ELF-1 (cell line): ENCODE measurements at regions not wholly inside any gene's neighbourhood (a gene's known extent, or its start where the extent isn't known, plus 50 kb on each side); places are given as distances from the start of the nearest gene placed in this dataset.
"Not testable (repeated sequence)": the region's sequence is repeated elsewhere in the genome, so short reads cannot be mapped to it uniquely, and the experiment has no call there.

ENCODE experiments used
- DNase-seq: peaks from one replicate; pipeline ENCODE4 v3.0.0-alpha.2; 2016; ENCODE audit warnings: low read depth, low spot score

DNA sequence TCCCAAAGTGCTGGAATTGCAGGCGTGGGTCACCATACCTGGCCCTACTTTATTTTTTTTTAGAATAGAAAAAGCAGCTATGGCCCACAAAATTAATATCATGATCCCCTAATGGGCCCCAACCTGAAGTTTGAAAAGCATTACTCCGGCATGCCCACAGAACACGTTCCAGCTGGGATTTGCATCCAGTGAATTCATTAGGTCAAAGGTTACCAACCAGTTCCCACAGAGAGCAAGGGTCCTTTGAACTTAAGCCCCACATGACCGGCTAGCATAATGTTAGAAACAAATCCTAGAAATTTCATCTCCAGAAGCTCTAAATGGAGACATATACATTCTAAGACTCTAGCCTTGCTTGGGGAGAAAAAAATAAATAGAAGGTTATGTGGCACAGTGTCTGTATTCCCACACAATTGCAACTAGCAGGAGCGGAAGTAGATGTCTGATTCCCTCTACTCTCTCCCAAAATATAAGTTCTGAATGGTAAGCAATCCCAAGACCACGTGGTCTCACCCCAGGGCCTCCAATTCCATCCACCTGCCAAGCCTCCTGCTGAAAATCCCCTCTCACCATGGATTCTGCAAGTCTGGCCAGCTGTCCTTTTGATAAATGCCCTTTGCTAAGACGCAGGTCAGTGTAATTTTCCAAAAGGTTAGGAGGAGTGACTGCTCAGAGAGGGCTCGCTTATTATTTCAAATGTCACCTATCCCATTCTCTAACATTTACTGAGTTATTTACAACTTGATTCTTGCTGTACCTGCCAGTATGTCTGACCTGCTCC lies 395.8 kb downstream of the NPIPA8 start:
- no peak for DNase-seq

DNA sequence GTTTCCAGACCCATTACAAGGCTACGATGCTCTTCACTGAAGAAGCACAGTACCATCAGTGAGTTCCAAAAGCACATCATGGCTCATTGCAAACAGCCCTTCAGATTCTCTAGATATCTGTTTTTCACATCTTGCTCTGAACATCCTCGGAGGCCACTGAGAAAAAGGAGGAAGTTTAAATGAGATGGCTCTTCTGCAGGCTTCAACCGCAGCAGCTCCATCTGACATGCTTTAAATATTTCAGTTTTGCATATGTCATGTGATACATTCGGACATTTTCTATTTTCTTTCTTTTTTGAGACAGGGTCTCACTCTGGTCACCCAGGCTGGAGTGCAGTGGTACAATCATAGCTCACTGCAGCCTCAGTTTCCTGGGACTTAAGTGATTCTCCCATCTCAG lies 396.8 kb downstream of the NPIPA8 start:
- DNase-seq: no peak

DNA sequence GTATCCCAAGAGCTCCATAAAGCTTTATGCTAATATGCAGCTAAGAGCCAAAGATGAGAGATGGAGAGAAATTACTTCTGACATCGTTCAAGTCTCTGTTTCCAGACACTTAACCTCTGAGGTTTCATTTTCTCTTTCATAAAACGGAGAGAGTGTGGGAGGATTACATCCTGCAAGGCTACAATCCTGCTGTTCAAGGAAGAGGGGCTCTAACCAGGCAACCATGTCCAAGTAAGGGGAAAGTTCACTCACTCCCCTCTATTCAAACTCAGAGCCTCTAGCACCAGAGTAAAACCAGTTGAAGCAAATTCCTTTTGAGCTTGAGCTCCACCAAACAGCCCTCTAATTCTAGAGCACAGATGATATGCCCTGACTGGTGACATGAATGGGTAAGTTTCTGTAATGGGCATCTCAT lies 397.4 kb downstream of the NPIPA8 start:
- DNase-seq: no peak

DNA sequence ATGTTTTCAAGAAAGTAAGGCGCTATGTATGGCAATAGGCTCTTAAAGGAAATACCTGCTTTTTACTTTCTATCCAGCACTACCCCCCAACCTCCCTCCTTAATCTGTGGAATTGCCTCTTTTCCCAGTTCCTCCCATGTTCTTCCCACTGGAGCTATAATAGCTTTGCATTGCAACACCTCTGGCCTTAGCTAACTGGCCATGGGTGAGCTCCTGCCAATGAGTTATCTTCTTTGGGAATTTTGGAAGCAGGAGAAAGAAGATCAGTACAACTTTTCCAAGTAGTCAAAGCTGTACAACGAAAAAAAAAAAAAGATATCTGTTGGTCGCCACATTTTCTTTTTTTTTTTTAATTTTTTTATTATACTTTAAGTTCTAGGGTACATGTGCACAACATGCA lies 398.0 kb downstream of the NPIPA8 start:
- no peak for DNase-seq

DNA sequence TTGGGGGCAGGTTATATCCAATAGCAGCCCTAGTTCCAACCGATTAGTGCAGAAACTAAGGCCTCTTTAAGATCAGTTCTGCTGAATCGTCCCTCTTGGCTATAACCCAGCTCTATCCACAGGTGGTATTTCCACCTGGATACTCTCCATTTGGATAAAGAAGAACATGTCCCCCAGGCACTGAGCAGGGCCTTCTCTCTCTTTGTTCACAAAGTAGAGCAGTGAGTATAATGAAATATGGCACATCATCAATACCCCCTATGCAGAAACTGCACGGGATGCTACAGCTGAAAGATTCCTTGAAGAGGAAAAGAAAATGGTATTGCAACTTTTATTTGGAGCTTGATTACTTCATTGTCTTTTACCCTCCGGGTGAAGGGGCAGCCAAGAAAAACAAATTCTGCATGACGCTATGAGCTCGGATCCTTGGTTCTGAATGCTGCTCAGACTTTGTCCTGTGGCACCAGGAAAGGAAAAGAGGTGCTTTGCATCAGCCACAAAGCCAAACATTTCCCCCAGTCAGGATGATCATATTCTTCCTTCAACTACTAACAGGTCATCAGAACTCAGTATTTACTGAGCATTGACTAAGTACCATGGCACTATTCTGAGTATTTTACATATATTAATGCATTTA lies 399.7 kb downstream of the NPIPA8 start:
- no peak for DNase-seq

DNA sequence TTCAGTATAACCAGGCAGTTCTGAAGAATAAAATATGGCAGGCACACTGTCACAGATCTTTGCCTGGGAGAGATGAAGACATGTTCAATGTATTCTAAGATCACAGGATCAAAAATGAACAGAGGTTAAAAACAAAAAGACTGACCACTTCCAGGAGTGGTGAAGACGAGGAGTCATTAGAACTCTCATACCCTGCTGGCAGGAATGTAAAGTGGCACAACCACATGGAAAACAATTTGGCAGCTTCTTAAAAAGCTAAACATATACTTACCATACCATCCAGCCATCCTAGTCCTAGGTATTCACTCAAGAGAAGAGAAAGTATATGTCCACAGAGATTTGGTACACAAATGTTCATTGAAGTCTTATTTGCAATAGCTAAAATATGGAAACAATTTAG lies 406.3 kb downstream of the NPIPA8 start:
- DNase-seq: no peak

DNA sequence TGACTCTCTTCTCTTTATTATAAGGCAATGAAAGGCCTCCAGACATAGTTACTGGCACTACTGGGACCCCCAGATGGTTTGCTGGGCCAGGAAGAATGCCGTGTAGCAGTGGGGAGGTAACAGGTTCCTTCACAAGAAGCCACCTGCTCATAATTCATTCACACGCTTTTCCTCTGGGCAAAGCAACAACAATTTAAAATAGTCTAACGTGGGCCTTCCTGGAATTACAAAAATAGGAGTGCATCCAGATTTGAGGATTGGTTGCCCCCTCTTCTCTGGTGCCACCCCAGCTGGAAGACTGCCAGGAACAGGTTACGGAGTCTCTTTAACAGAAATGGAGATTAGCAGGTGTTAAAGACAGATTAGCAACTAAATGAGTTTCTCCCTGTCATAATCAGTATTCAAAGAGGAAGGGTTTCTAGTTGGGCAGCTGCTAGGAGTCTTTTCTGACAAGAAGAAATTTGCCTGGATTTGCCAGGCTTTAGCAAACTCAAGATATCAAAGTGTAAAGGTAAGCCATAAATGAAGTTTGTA lies 409.6 kb downstream of the NPIPA8 start:
- no peak for DNase-seq

DNA sequence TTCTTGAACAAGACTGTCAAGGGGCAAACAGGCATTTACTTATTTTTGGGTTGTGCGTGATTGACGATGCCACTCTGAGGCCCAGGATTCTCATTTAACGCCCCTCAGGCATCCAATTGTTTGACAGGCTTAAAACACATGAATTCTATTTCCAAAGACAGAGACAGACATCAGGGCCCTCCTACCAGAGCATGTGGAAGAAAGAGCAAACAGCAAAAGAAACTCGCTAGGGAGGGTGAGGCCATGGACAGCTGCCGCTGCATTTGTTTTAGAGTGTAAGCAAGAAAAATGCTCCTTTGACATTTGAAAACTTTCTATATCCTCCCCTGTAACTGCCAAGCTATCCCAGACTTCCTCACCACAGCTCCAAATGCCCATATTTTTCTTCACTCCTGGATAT lies 410.1 kb downstream of the NPIPA8 start:
- DNase-seq: no peak

DNA sequence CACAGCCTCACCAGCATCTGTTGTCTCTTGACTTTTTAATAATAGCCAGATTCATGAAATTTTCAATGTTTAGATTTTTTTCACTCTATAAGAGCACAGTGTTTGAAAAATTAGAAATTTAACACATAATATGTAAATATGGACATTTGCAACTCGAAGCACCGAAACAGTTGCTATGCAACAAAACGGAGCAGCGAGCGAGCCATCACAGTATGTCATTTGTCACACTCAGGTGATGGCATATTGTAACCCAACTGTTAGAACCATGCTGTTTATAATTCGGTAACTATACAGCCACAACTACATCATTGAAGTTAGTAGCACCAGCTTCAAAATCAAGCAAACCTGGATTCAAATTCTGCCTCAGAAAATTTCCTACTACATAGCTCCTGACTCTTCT lies 410.8 kb downstream of the NPIPA8 start:
- no peak for DNase-seq

DNA sequence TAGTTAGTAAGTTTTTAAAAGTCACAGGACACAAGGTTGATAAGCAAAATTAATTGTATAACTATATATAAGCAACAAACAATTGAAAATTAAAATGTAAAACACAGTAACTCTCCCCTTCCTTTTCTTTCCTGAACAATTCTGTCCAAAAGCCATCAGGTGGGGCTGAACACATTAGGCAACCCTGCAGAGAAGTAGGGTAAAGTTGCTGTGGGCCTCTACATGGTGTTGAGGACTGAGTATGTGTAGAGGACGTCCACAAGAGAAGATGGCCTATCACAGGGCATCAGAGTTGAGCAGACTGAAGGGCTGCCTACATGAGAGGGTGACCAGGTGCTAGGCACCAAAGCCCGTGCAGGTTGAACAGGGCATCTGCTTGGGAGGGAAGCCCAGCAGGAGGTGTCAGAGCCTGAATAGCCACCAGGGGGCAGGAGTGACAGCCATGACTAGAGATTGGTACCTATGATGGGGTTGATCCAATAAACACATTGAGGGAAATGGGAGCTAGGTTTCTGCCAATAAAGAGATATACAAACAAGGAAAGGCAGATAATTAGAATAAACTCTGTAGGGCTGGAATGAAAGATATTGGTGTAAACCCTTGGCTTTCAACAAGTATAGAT lies 415.1 kb downstream of the NPIPA8 start:
- peak; percentile 83 for DNase-seq

DNA sequence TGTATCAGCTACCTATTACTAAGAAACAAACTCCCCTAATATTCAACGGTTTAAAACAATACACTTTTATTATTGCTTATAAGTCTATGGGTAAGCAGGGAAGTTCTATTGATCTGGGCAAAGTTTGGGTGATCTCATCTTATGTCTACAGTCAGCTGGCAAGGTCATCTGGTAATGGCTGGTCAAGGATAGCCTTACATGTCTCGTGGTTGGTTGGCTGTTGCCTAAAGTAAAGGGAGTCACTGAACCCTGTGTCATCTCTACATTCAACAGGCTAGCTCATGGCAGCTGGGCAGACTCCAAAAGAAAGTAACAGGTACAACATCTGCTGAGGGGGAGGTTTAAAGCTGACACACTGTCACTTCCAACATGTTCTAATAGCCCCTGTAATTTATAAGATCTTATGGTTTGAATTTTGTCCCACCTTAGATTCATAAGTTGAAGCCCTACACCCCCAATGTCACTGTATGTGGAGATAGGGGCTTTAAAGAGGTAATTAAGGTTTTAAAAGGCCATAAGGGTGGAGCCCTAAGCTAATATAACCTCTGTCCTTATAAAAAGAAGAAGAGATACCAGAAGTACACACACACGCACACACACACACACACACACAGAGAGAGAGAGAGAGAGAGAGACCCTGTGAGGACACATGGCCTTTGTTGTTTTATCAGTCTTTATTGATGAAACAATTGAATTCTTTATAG lies 419.1 kb downstream of the NPIPA8 start:
- DNase-seq: no peak

DNA sequence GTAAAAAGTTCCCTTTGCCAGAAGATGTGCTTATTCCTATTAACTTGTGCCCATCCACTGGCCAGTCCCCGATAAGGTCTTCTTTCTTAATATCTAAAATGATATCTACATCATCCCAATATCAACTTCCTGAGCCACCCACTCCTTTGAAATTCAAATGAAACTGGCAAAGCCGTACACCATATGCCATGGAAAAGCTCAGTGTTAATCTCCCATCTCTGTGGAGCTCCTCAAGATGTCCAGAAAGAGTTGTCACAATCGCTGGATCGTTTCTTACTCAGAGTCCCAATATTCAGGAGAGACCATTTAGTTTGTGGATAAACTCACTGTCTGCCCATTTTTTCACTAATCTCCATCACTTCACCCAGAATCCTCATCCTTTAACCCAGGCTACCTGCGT lies 420.7 kb downstream of the NPIPA8 start:
- DNase-seq: no peak

DNA sequence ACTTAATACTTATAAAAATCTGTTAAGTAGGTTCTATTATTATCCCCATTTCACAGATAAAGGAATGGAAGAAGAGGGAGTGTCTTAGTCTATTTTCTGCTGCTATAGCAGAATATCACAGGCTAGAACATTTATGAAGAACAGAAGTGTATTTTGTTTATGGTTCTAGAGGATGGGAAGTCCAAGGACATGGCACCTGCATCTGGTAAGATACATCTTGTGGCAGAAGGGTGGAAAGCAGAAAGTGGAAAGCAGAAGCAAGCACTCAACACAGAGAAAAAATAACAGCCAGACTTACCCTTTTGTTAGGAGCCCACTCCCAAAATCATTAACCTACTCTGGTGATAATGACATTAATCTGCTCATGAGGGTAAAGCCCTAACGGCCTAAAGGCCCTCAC lies 422.4 kb downstream of the NPIPA8 start:
- no peak for DNase-seq

DNA sequence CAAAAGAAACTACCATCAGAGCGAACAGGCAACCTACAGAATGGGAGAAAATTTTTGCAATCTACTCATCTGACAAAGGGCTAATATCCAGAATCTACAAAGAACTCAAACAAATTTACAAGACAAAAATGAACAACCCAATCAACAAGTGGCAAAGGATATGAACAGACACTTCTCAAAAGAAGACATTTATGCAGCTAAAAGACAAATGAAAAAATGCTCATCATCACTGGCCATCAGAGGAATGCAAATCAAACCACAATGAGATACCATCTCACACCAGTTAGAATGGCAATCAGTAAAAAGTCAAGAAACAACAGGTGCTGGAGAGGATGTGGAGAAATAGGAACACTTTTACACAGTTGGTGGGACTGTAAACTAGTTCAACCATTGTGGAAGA lies 425.0 kb downstream of the NPIPA8 start:
- DNase-seq: not testable (repeated sequence)

DNA sequence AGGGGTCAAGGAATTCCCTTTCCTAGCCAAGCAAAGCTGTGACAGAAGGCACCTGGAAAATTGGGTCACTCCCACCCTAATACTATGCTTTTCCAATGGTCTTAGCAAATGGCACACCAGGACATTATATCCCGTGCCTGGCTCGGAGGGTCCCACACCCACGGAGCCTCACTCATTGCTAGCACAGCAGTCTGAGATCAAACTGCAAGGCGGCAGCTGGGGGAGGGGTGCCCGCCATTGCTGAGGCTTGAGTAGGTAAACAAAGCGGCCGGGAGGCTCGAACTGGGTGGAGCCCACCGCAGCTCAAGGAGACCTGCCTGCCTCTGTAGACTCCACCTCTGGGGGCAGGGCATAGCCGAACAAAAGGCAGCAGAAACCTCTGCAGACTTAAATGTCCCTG lies 429.9 kb downstream of the NPIPA8 start:
- DNase-seq: not testable (repeated sequence)

DNA sequence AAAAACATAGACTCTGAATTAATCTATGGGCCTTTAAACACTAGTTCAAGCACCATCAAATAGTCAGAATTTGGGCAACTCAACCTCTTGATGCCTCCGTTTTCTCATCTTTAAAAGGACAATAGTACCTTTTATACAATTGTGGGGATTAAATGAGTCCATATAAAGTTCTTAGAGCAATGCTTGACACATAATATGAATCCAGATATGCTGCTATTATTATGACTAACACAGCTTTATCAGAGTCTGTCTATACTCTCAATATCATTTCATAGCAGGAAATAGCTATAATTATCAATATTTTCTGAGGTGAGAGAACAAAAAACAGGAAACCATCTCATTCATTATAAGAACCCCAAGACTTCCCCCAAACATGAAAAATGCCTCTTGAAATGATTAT lies 430.5 kb upstream of the XYLT1 start:
- DNase-seq: no peak

DNA sequence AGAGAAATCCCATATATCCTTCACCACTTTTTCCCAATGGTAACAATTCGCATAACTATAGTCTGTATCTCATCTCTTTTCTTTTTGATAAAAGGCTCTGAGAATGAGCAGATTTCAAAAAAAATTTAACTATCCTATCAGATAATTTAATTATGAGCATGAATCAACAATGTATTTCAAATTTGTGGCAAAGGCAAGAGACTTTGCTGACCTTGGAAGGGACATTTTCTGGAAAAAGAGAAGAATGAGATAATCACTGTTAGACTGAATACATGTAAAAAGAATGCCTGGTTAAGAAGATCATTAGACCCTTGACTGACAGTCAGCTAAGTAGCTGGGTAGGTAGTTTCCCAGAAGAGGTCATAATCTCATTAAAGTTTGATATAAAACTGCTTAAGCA lies 428.4 kb upstream of the XYLT1 start:
- no peak for DNase-seq

DNA sequence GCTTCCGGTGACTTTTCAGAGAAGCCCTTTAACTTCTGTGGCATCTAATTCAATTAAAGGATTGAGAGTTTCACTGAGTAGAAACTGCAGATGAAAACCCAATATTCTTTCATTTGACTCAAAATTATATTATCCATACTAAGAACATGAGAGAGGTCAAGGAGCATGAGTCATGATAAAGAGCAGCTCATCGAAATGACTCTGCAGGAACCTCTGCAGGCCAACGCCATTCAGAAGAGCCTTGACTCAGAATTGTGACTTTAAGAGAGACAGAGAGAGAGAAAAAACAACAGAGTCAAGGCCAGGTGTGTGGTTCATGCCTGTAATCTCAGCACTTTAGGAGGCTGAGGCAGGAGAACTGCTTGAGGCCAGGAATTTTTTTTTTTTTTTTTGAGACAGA lies 417.2 kb upstream of the XYLT1 start:
- DNase-seq: no peak

DNA sequence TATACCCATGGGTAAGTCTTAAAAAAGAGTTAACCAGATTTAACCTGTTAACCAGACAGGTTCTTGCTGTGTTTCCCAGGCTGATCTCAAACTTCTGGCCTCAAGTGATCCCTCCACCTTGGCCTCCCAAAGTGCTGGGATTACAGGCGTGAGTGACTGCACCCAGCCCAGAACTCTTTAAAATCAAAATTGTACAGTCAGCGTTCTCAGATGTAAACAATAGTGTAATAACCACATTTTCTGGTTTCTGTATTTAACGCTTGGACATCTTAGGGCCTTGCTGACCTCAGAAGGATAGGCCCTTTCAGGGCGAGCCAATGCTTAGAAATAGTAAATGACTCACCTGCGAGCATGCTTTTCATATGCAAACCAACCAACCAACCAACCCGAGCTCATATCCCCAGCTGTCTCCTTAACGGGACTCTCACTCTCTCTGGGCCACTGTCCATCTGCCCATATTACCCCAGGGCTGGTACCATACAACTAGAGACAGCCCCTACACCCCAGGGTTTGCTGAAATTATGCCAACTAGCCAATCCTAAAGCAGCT lies 415.0 kb upstream of the XYLT1 start:
- DNase-seq: peak; percentile 3

DNA sequence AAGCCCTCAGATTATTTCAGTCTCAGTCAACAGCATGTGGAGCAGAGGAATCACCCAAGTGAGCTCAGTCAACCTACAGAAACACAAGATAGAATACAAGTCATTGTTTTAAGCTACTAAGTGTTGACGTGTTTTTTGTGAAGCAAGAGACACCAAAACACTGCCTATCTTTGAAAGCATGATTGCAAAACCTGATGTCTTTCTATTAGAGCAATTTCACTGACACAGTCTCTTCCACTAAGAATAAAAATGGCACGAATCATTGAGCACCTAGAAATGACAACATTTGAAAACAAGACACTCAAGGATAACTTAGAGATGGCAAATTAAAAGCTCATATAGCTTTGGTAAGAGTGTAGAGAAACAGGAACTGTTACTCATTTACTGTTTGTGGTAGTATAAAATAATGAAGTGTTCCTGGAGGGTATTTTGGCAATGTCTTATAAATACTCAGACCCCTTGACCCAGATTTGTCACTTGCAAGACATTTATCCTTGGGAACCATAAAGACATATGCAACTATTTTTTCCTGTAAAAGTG lies 407.1 kb upstream of the XYLT1 start:
- no peak for DNase-seq

DNA sequence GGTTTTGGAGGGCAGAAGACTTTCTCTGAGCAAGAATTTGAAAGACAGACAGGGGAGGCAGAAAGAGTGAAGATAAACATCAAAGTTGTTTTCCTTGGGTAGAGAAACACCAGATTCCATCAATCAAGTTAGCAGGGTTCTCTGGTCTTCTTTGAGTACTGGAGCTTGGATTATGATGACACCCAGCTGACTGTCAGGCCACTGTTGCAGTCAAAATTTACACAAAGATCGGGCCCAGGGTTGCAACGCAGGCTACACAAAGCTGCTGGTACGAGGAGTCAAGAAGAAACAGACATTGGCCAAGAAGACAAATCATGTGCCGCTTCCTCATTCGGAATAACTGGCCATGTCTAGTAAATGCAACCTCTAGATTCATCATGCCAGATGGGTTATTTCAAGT lies 396.2 kb upstream of the XYLT1 start:
- peak; percentile 10 for DNase-seq
